SK-N-MC (cell line): ENCODE measurements at regions not wholly inside any gene's neighbourhood (a gene's known extent, or its start where the extent isn't known, plus 50 kb on each side); places are given as distances from the start of the nearest gene placed in this dataset.

Source experiments
- EZH2 ChIP-seq: fragments of 200-600 bp; sonication (generic); IDR thresholded peaks from one replicate; pipeline ENCODE4 v1.6.1; 2017; ENCODE audit warnings: antibody characterized with exemption
- POLR2AphosphoS5 ChIP-seq: IDR thresholded peaks from 2 replicates; pipeline ENCODE4 v1.6.1; 2012; ENCODE audit warnings: mild to moderate bottlenecking, low read depth, low read length, borderline replicate concordance

- TF ChIP-seq EZH2 (no peak), POLR2AphosphoS5 (no peak)
Measured at GRCh38 chr9:116087751-116088194, 65.8 kb upstream of the PAPPA start.
